Anterior cingulate cortex (tissue), 58 donors: ENCODE measurements at regions not wholly inside any gene's neighbourhood (a gene's known extent, or its start where the extent isn't known, plus 50 kb on each side); places are given as distances from the start of the nearest gene placed in this dataset.
"Not testable (repeated sequence)": the region's sequence is repeated elsewhere in the genome, so short reads cannot be mapped to it uniquely, and the experiment has no call there.

Experiments used
- DNase-seq, 58 donors: peaks; one replicate each; lab custom pipeline; 2025; lab: John Stamatoyannopoulos, UW

DNA sequence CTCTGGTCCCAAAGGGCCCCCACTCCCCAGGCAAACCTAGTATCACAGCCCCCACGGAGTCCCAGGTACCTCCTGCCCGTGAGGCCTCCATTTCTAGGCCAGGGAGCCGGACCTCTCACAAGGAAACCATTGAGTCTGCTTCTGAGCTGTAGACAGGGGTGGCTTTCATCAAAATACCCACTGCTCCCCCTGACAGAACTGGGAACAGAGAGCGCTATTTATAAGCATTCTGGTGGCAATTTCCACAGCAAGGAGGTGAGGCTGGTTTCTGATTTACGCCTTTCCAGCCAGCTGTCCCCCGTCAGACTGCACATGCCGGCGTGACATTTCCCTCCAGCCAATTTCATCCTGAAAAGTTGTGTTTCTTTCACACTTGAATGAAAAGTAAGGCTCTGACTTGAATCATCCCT, 407.5 kb upstream of the PRKCQ start:
- peak in 53 of 58 donors; percentile 28 to 95 (median 71) for DNase-seq

GRCh38 chr10:6986927-6987326, 406.9 kb upstream of the PRKCQ start:
- DNase-seq: peak in 1 of 58 donors; percentile 20

DNA sequence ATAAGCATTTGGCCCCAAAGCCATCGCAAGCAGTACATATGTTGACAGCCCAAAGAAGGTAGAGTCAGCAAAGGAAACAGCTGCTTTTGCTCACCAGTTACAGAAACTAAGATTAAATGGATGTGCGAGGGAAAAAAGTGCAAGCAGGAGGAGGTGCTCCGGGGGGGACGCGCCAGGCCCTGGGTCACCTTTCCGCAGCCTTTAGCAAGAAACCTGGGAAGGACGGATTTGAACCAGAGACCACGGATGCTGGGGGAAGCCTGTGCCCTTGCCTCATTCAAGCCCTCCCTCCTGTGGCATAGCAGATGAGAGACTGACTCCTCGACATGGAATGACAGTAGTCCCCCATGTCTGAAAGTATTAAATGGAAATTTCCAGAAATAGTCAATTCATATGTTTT, 405.6 kb upstream of the PRKCQ start:
- DNase-seq: no peak

- DNase-seq: no peak
These were observed 404.9 kb upstream of the PRKCQ start for GRCh38 chr10:6984971-6985370.

GRCh38 chr10:6984016-6984415, 403.9 kb upstream of the PRKCQ start:
- DNase-seq: not testable (repeated sequence)

GRCh38 chr10:6980353-6980752, 400.3 kb upstream of the PRKCQ start:
- no peak for DNase-seq

GRCh38 chr10:6979371-6979770, 399.3 kb upstream of the PRKCQ start:
- DNase-seq: no peak

GRCh38 chr10:6978187-6978627, 398.1 kb upstream of the PRKCQ start:
- no peak for DNase-seq

DNA sequence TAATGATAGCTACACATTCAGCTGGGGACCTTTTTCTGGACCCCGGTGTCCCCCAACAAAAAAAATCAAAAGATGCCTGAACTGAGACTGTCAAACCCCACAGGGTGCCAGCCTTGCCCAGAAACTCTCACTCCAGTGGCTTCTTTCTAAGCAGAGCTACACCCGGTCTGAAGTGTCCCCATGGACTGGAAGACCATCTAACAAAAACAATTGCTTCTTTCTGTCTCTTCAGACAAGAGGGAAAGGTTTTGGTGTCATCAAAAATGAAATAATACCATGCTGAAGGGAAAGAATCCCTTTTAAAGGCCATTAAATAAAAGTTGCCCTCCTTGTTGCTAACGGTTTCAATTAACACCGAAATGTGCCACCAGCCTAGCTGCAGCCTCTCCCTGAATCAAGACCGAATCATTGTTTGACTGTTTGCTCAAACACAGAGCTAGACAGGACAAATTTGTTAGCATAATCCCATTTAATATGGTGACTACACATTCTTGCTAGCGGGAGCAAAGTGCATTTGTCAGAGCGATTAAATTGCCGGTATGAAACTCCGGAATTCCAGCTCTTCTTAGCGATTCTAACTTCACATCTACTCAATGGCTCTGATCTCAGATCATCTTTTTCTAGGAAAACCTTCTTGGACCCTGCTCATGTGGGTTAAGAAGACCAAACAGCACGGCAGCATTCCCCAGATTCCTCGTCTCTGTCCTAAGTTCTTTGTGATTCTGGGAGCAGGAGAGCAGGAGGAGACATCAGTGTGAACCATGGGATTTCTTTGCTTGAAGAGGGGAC, 397.5 kb upstream of the PRKCQ start:
- DNase-seq: no peak

- DNase-seq: no peak
These were observed 393.8 kb upstream of the PRKCQ start for GRCh38 chr10:6973899-6974298.

GRCh38 chr10:6972226-6972625, 392.1 kb upstream of the PRKCQ start:
- DNase-seq: no peak

- DNase-seq: no peak
These were observed 389.6 kb upstream of the PRKCQ start for GRCh38 chr10:6969659-6970058.

GRCh38 chr10:6964543-6964942, 384.5 kb upstream of the PRKCQ start:
- DNase-seq: no peak

DNA sequence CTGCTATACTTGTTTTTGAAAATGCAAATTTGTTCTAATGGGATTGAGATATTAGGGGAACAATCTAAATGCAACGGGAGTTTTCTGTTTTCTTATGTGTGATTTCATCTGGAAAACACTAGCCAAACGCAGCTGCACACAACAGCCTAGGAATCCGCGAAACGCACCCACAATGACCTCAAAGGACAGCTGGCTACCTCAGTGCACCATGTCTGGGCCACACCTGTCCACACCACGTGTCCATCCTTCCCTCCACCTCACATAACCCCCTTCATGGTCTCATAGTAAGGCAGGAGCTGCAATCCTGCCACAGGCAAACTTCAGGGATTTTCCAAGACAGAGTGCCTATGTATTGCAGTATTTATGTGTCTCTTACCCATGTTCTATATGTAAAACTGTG, 382.5 kb upstream of the PRKCQ start:
- no peak for DNase-seq

- no peak for DNase-seq
These were observed 378.6 kb upstream of the PRKCQ start for GRCh38 chr10:6958711-6959110.

DNA sequence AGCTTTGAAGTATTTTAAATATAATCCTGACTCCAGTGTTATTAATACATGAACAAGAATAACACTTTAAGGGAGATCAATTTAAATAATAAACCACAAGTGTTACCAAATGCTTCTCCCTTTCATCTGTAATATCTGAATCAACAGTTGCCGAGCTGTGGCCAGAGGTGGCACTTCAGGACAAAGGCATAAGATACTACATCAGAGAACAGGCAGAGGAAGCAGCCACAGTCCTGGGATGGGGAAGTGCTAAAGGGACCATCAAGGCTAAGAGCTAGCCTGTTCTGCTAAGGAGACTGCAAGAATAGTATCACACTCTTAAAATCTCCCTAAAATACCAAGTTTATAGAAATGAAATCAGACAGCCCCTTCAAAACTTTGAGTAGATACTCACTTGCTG, 378.2 kb upstream of the PRKCQ start:
- no peak for DNase-seq

- peak in 2 of 58 donors; percentile 5 to 25 for DNase-seq
These were observed 377.8 kb upstream of the PRKCQ start for GRCh38 chr10:6957851-6958250.

GRCh38 chr10:6956562-6956961, 376.5 kb upstream of the PRKCQ start:
- peak in 12 of 58 donors; percentile 7 to 46 (median 18) for DNase-seq

- DNase-seq: no peak
These were observed 373.3 kb upstream of the PRKCQ start for GRCh38 chr10:6953271-6953801.

DNA sequence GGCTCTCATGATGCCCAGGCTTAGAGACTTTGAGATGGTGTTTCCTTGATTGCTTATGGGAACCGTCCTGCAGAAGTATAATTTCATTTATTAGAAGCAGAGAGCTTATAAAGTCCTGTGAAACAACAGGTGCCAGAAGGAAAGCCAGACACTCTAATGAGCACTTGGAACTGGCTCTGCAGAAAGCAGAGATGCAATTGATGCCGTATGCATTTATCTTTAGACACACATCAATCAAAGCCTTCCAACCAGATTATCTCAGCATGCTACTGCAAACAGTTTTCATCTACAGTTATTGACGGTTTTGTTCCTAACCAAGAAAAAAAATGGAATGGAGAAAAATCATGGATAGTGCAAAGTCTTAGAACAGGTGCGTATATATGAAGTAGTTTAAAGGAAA, 371.7 kb upstream of the PRKCQ start:
- DNase-seq: no peak

DNA sequence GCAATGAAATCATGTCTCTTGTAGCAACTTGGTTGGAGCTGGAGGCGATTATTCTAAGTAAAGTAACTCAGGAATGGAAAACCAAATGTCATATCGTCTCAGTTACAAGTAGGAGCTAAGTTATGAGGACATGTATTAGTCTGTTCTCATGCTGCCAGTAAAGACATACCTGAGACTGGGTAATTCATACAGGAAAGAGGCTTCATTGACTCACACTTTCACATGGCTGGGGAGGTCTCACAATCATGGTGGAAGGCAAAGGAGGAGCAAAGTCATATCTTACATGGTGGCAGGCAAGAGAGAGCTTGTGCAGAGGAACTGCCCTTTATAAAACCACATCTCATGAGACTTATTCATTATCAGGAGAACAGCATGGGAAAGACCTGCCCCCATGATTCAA, 370.1 kb upstream of the PRKCQ start:
- no peak for DNase-seq

DNA sequence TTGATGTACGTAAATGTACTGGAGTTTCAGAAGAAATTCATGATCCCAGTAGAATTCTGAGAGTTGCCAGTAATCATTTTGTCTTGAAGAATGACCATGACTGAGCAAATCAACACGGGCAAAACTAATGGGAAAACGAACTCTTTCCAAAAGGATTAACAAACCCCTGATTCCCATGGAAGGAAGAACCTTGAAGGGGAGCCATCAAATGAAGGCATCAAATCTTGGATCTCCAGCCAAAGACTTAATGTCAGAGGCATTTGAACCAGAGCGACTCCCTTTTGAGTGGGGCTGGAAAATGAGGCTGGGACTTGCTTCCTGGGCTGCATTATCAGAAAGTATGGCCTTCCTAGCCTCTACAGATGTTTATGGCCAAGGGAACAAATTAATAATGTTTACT, 364.4 kb upstream of the PRKCQ start:
- DNase-seq: no peak
